B cell (primary cell): ENCODE measurements at regions not wholly inside any gene's neighbourhood (a gene's known extent, or its start where the extent isn't known, plus 50 kb on each side); places are given as distances from the start of the nearest gene placed in this dataset.

Experiments
- ATAC-seq: fragments of 200-7000 bp; cut with Tn5 transposase; one replicate; pipeline ENCODE4 v1.10.0; 2021; ENCODE audit warnings: low read depth, mild to moderate bottlenecking, moderate number of reproducible peaks, moderate library complexity
- CTCF ChIA-PET: fragments of 350-600 bp; sonication (Branson Sonifier 250); formaldehyde crosslinking; loops from one replicate; lab custom pipeline; 2021; ENCODE audit warnings: antibody characterized with exemption, inconsistent platforms; lab: Charles Lee
- POLR2A ChIA-PET: fragments of 350-600 bp; sonication (Branson Sonifier 250); formaldehyde crosslinking; loops from one replicate; lab custom pipeline; 2021; ENCODE audit warnings: antibody characterized with exemption; lab: Charles Lee
- DNase-seq: peaks from one replicate; pipeline ENCODE4 v3.0.0; 2013
- H2AFZ ChIP-seq: 2 replicates; pipeline ENCODE4 v1.6.1; 2012; ENCODE audit warnings: mild to moderate bottlenecking, low read depth, low read length; ENCODE audit not compliant: insufficient read depth, poor library complexity, severe bottlenecking
- H3K27ac ChIP-seq, 2 donors: 1 replicate in 1 of 2; 2 replicates in 1 of 2; pipeline ENCODE4 v1.5.1; 2012 to 2013; ENCODE audit warnings: low read length in 2 of 2, mild to moderate bottlenecking in 2 of 2, moderate library complexity in 1 of 2
- H3K27me3 ChIP-seq, 4 experiments: fragments of 200-600 bp in 1 of 4; sonication (generic) in 1 of 4; replicated peaks in 1 of 4; 1 replicate in 2 of 4; 2 replicates in 2 of 4; pipeline versions ENCODE4 v1.6.1 to v1.7.0; 2013 to 2016; ENCODE audit warnings: low read length in 3 of 4, mild to moderate bottlenecking in 2 of 4, mixed read lengths in 1 of 4, moderate library complexity in 1 of 4; ENCODE audit not compliant: insufficient read depth in 4 of 4, control insufficient read depth in 3 of 4; ENCODE audit errors: control extremely low read depth in 1 of 4
- H3K36me3 ChIP-seq, 2 experiments: replicated peaks in 1 of 2; 1 replicate in 1 of 2; 2 replicates in 1 of 2; pipeline versions ENCODE4 v1.6.1 to v1.7.1; 2013; ENCODE audit warnings: low read length in 1 of 2; ENCODE audit not compliant: insufficient read depth in 2 of 2, control insufficient read depth in 1 of 2; ENCODE audit errors: control extremely low read depth in 1 of 2, extremely low read depth in 1 of 2
- H3K4me1 ChIP-seq, 2 donors: fragments of 200-600 bp in 1 of 2; sonication (generic) in 1 of 2; 1 replicate in 1 of 2; 2 replicates in 1 of 2; pipeline versions ENCODE4 v1.5.1 to v1.6.1; 2013 to 2017; ENCODE audit warnings: low read length in 2 of 2; ENCODE audit not compliant: control insufficient read depth in 2 of 2, insufficient read depth in 2 of 2
- H3K4me2 ChIP-seq: replicated peaks from 2 replicates; pipeline ENCODE3; 2012; ENCODE audit warnings: mild to moderate bottlenecking, low read depth, low read length; ENCODE audit not compliant: poor library complexity, severe bottlenecking
- H3K4me3 ChIP-seq, 5 experiments: fragments of 200-600 bp in 1 of 5; sonication (generic) in 1 of 5; 1 replicate in 3 of 5; 2 replicates in 2 of 5; pipeline versions ENCODE4 v1.5.1 to v1.7.0; 2011 to 2016; ENCODE audit warnings: low read length in 4 of 5, mild to moderate bottlenecking in 4 of 5, low read depth in 2 of 5, control low read depth in 1 of 5, moderate library complexity in 1 of 5; ENCODE audit not compliant: insufficient read depth in 1 of 5; ENCODE audit errors: control extremely low read depth in 1 of 5, extremely low read depth in 1 of 5
- H3K79me2 ChIP-seq: fragments of 200-600 bp; sonication (generic); one replicate; pipeline ENCODE4 v1.6.0; 2016; ENCODE audit warnings: low read length; ENCODE audit not compliant: control insufficient read depth, insufficient read depth
- H3K9ac ChIP-seq: fragments of 200-600 bp; sonication (generic); 2 replicates; pipeline ENCODE4 v1.6.1; 2017; ENCODE audit warnings: mild to moderate bottlenecking, low read length, moderate library complexity
- H3K9me3 ChIP-seq, 3 donors: one replicate each; pipeline versions ENCODE4 v1.6.1 to v1.7.1; 2013; ENCODE audit warnings: low read length in 2 of 3; ENCODE audit not compliant: control insufficient read depth in 2 of 3, insufficient read depth in 1 of 3; ENCODE audit errors: control extremely low read depth in 1 of 3
- H4K20me1 ChIP-seq: 2 replicates; pipeline ENCODE4 v1.6.0; 2012; ENCODE audit warnings: mild to moderate bottlenecking, low read length; ENCODE audit not compliant: insufficient read depth, control insufficient read depth, poor library complexity, severe bottlenecking
- H3K27ac Mint-ChIP-seq: one replicate; pipeline ENCODE4 v1.8.0; 2021; ENCODE audit warnings: mixed read lengths
- H3K27me3 Mint-ChIP-seq: one replicate; pipeline ENCODE4 v1.8.0; 2021; ENCODE audit warnings: mixed read lengths
- H3K4me1 Mint-ChIP-seq: one replicate; pipeline ENCODE4 v1.8.0; 2021; ENCODE audit warnings: mixed read lengths
- H3K4me3 Mint-ChIP-seq: one replicate; pipeline ENCODE4 v1.8.0; 2021; ENCODE audit warnings: mixed read lengths
- H3K9me3 Mint-ChIP-seq: one replicate; pipeline ENCODE4 v1.8.0; 2022; ENCODE audit warnings: mixed read lengths; ENCODE audit not compliant: insufficient read depth
- CTCF ChIP-seq: fragments of 200-600 bp; IDR thresholded peaks from one replicate; pipeline ENCODE4 v1.8.0; 2022; ENCODE audit warnings: antibody characterized with exemption, mild to moderate bottlenecking
- EZH2 ChIP-seq: IDR thresholded peaks from 2 replicates; pipeline ENCODE4 v1.6.1; 2012; ENCODE audit warnings: borderline replicate concordance, low read depth, mild to moderate bottlenecking, moderate library complexity, low read length; ENCODE audit not compliant: insufficient read depth, poor library complexity, severe bottlenecking
- WGBS: methylation state at CpG from one replicate; pipeline ENCODE4 v1.1.5; 2013; ENCODE audit warnings: missing lambda C conversion rate; ENCODE audit not compliant: insufficient coverage; 5-methylcytosine and 5-hydroxymethylcytosine counted together
- intact Hi-C: fragments of 100-400 bp; cut with micrococcal nuclease; formaldehyde crosslinking; loops from one replicate; pipeline ENCODE4 v1.10.0; 2022

GRCh38 chr7:54179321-54180029 is 362.7 kb upstream of the VSTM2A start:
- Histone ChIP-seq H3K9ac (no peak overlapping the region), H3K27me3 (no peaks in the 10 kb centered on the region), H3K4me3 (no peak overlapping the region), H3K4me2 (no peak overlapping the region), H3K79me2 (no peaks in the 10 kb centered on the region), H3K36me3 (no peaks in the 10 kb centered on the region), H3K27ac (no peak overlapping the region), H4K20me1 (no peaks in the 10 kb centered on the region), H3K9me3 (peaks cover 0 to 7% (median 0%) of the 10 kb centered on the region in 3 donors), H2AFZ (no peak overlapping the region), H3K4me1 (no peaks in the 10 kb centered on the region)
- Mint-ChIP-seq H3K4me3 (no peak overlapping the region), H3K9me3 (peaks cover 7% of the 10 kb centered on the region), H3K27me3 (no peaks in the 10 kb centered on the region), H3K27ac (no peak overlapping the region), H3K4me1 (no peaks in the 10 kb centered on the region)
- ChIA-PET POLR2A (no interaction called here), CTCF (no interaction called here)
- ATAC-seq, result no peak
- intact Hi-C loops, result no loop called here
- no peak for DNase-seq
- WGBS, result 100% methylated on average over 2 of the region's 3 CpGs
- TF ChIP-seq EZH2 (no peak), CTCF (no peak)

GRCh38 chr7:54180796-54181195 is 361.4 kb upstream of the VSTM2A start:
- DNase-seq (no peak), ATAC-seq (no peak)
- no peak overlapping the region for H3K4me3 ChIP-seq
- intact Hi-C loops, result no loop called here
- H2AFZ ChIP-seq, result no peak overlapping the region
- H3K27me3 ChIP-seq, result no peaks in the 10 kb centered on the region
- H3K4me1 Mint-ChIP-seq, result no peaks in the 10 kb centered on the region
- H3K79me2 ChIP-seq, result no peaks in the 10 kb centered on the region
- POLR2A ChIA-PET, result no interaction called here
- H3K9me3 ChIP-seq, result peaks cover 0 to 7% (median 0%) of the 10 kb centered on the region in 3 donors
- H3K27ac ChIP-seq, result no peak overlapping the region
- H3K27me3 Mint-ChIP-seq, result no peaks in the 10 kb centered on the region
- no peak overlapping the region for H3K27ac Mint-ChIP-seq
- TF ChIP-seq EZH2 (no peak), CTCF (no peak)
- peaks cover 7% of the 10 kb centered on the region for H3K9me3 Mint-ChIP-seq
- no peak overlapping the region for H3K4me2 ChIP-seq
- no peak overlapping the region for H3K9ac ChIP-seq
- no peak overlapping the region for H3K4me3 Mint-ChIP-seq
- CTCF ChIA-PET, result no interaction called here
- no peaks in the 10 kb centered on the region for H3K4me1 ChIP-seq
- H3K36me3 ChIP-seq, result no peaks in the 10 kb centered on the region
- no peaks in the 10 kb centered on the region for H4K20me1 ChIP-seq
- WGBS, result 81% methylated on average over 2 of the region's 2 CpGs
